Muscle layer of duodenum (tissue), 2 donors: ENCODE measurements at regions not wholly inside any gene's neighbourhood (a gene's known extent, or its start where the extent isn't known, plus 50 kb on each side); places are given as distances from the start of the nearest gene placed in this dataset.

ENCODE experiments used
- H3K27ac ChIP-seq: one replicate; pipeline ENCODE4 v1.7.0; 2013; ENCODE audit warnings: mild to moderate bottlenecking, low read length
- H3K27me3 ChIP-seq: one replicate; pipeline ENCODE4 v1.7.0; 2013; ENCODE audit warnings: low read depth, mild to moderate bottlenecking, control low read depth, low read length
- H3K36me3 ChIP-seq, 2 donors: one replicate each; pipeline ENCODE4 v1.7.0; 2013; ENCODE audit warnings: low read length in 2 of 2, control low read depth in 1 of 2, mild to moderate bottlenecking in 1 of 2; ENCODE audit not compliant: insufficient read depth in 2 of 2, control insufficient read depth in 1 of 2
- H3K4me1 ChIP-seq, 2 donors: one replicate each; pipeline ENCODE4 v1.7.0; 2013; ENCODE audit warnings: low read length in 2 of 2, mild to moderate bottlenecking in 2 of 2, control low read depth in 1 of 2, moderate library complexity in 1 of 2; ENCODE audit not compliant: insufficient read depth in 2 of 2, control insufficient read depth in 1 of 2
- H3K4me3 ChIP-seq, 2 donors: one replicate each; pipeline ENCODE4 v1.7.0; 2013; ENCODE audit warnings: low read length in 2 of 2, low read depth in 1 of 2, mild to moderate bottlenecking in 1 of 2
- H3K9me3 ChIP-seq, 2 donors: one replicate each; pipeline ENCODE4 v1.7.0; 2013; ENCODE audit warnings: low read length in 2 of 2, control low read depth in 1 of 2, mild to moderate bottlenecking in 1 of 2; ENCODE audit not compliant: control insufficient read depth in 1 of 2
- donor health status: healthy.

DNA sequence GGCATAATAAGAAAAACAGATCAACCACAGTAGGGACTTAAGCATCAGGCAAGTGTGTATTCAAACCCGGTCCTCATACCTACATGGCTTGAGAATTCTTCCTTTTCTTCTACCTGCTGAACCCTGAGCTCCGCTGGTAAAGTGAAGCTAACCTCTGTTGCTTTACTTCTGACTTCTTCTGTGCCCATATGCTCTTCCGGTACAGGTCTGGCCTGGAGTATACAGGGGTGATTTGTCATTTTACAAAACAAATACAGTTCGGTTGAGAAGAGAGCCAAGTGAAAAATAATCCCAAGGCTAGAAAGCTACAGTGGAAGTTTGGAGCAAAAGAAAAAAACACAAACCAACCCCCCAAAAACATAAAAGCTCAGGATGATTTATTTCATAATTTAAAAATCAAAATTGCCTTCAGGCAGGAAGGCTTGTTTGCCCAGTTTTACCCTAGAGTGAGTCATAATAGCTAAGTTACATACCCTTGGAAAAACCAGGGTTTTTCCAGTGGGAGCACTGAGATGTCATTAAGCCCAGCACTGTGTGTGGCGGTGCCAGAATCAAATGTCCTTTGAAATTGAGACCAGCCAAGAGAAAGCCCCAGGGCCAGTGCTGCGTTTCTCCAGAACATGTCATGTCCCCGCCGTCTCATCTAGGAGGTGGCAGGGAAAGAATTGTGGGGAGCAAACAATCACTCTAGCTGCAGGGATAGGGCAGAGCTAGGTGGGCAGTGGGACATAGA, 305.5 kb upstream of the ISX start:
- no peaks in the 10 kb centered on the region for H3K4me1 ChIP-seq
- no peak overlapping the region for H3K4me3 ChIP-seq
- H3K27me3 ChIP-seq = no peaks in the 10 kb centered on the region
- no peaks in the 10 kb centered on the region for H3K36me3 ChIP-seq
- no peak overlapping the region for H3K27ac ChIP-seq
- H3K9me3 ChIP-seq = peaks cover 0 to 4% of the 10 kb centered on the region in 2 donors

GRCh38 chr22:34761111-34761510, 304.8 kb upstream of the ISX start:
- H3K4me3 ChIP-seq = no peak overlapping the region
- H3K9me3 ChIP-seq = peaks cover 0 to 4% of the 10 kb centered on the region in 2 donors
- no peaks in the 10 kb centered on the region for H3K27me3 ChIP-seq
- H3K27ac ChIP-seq = no peak overlapping the region
- no peaks in the 10 kb centered on the region for H3K36me3 ChIP-seq
- no peaks in the 10 kb centered on the region for H3K4me1 ChIP-seq

- Histone ChIP-seq H3K4me1 (no peaks in the 10 kb centered on the region), H3K36me3 (no peaks in the 10 kb centered on the region), H3K27me3 (no peaks in the 10 kb centered on the region), H3K4me3 (no peak overlapping the region), H3K9me3 (no peaks in the 10 kb centered on the region), H3K27ac (no peak overlapping the region)
Measured at GRCh38 chr22:34763496-34763895, 302.5 kb upstream of the ISX start.

- Histone ChIP-seq H3K27ac (no peak overlapping the region), H3K4me3 (no peak overlapping the region), H3K4me1 (no peaks in the 10 kb centered on the region), H3K9me3 (no peaks in the 10 kb centered on the region), H3K36me3 (no peaks in the 10 kb centered on the region), H3K27me3 (no peaks in the 10 kb centered on the region)
Measured at GRCh38 chr22:34765115-34765514, 300.8 kb upstream of the ISX start.

GRCh38 chr22:34769361-34769760, 296.6 kb upstream of the ISX start:
- no peaks in the 10 kb centered on the region for H3K36me3 ChIP-seq
- H3K4me1 ChIP-seq = no peaks in the 10 kb centered on the region
- H3K4me3 ChIP-seq = no peak overlapping the region
- H3K9me3 ChIP-seq = no peaks in the 10 kb centered on the region
- H3K27me3 ChIP-seq = no peaks in the 10 kb centered on the region
- H3K27ac ChIP-seq = no peak overlapping the region

DNA sequence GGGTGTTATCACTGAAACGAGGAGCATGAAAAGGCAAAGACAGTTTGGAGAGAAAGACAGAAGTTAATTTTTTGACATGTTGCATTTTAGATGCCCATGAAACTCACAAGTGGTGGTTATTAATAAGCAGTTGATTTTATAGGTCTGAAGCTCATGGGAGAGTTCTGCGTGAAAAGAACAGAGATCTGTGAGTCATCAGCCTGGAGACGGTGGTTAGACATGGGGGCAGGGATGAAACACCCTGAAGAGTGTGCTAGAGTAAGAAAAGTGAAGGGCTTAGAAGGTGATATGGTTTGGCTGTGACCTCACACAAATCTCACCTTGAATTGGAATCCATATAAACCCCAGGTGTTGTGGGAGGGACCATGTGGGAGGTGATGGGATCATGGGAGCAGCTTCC, 289.1 kb upstream of the ISX start:
- Histone ChIP-seq H3K36me3 (no peaks in the 10 kb centered on the region), H3K9me3 (peaks cover 0 to 3% of the 10 kb centered on the region in 2 donors), H3K27ac (no peak overlapping the region), H3K4me1 (no peaks in the 10 kb centered on the region), H3K27me3 (no peaks in the 10 kb centered on the region), H3K4me3 (no peak overlapping the region)

DNA sequence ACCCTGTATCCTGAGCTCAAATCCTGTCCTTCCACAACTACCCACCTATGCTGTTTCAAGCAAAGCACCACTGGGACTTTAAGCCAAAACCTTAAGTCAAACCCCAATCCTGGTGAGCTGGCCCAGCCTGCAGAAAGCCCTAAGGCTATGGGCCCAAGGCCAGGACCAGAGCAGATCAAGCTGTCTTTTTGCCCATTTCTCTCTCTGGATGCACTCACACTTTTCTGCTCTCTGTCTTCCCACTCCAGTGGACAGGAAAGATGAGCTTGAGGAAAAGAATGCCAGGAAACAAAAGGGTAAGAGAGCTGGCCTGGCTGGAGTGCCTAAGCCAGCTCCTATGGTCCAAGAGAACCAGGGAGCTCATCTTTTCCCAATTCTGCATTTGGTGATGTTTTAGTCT, 284.3 kb upstream of the ISX start:
- Histone ChIP-seq H3K9me3 (peaks cover 0 to 3% of the 10 kb centered on the region in 2 donors), H3K36me3 (no peaks in the 10 kb centered on the region), H3K4me1 (no peaks in the 10 kb centered on the region), H3K4me3 (no peak overlapping the region), H3K27me3 (no peaks in the 10 kb centered on the region), H3K27ac (no peak overlapping the region)

DNA sequence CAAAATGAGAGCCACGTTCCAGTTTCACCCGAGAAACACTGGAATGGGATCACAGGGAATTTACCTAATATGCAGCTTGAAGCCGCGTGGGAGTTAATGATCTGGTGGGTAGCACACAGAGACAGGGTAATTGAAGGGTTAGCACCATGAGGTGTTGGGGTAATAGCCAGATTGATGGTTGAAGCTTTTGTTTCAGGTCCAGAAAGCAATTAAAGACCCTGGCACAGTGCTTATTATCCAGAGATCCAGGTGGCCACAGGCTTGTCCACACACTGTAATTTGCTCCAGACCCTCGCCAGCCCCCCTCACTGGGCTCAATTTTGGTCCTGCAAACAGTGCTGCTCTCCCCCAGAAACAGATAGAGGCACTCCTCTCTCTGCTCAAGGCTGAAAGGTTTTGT, 282.5 kb upstream of the ISX start:
- Histone ChIP-seq H3K27ac (no peak overlapping the region), H3K36me3 (no peaks in the 10 kb centered on the region), H3K4me1 (no peaks in the 10 kb centered on the region), H3K9me3 (no peaks in the 10 kb centered on the region), H3K27me3 (no peaks in the 10 kb centered on the region), H3K4me3 (no peak overlapping the region)

GRCh38 chr22:34784056-34784455, 281.9 kb upstream of the ISX start:
- peaks cover 0 to 2% of the 10 kb centered on the region in 2 donors for H3K9me3 ChIP-seq
- H3K4me3 ChIP-seq = no peak overlapping the region
- no peak overlapping the region for H3K27ac ChIP-seq

DNA sequence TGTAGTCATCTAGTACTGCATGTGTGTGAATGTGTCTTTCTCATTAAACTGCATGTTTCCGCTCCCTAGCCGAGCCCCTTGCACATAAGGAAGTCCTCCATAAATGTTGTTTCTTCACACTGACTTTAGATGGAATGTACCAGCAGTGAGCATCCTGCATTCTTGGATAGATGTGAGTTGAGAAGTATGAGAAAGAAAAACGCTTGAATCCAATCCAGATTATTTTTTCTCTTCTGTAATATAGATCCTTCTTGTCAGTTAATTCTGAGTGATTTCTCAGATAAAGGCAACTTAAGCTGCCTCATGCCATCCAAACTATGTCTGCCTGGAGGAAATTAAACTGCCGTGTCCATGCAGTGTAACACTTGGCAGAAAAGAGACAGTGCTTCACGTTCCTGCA, 268.1 kb upstream of the ISX start:
- no peaks in the 10 kb centered on the region for H3K27me3 ChIP-seq
- peaks cover 0 to 10% of the 10 kb centered on the region in 2 donors for H3K4me1 ChIP-seq
- H3K4me3 ChIP-seq = no peak overlapping the region
- H3K9me3 ChIP-seq = no peaks in the 10 kb centered on the region
- no peak overlapping the region for H3K27ac ChIP-seq
- H3K36me3 ChIP-seq = no peaks in the 10 kb centered on the region

More at GRCh38 chr22:34784056-34784455, 281.9 kb upstream of the ISX start:
- Histone ChIP-seq H3K4me1 (no peaks in the 10 kb centered on the region), H3K27me3 (no peaks in the 10 kb centered on the region), H3K36me3 (no peaks in the 10 kb centered on the region)

DNA sequence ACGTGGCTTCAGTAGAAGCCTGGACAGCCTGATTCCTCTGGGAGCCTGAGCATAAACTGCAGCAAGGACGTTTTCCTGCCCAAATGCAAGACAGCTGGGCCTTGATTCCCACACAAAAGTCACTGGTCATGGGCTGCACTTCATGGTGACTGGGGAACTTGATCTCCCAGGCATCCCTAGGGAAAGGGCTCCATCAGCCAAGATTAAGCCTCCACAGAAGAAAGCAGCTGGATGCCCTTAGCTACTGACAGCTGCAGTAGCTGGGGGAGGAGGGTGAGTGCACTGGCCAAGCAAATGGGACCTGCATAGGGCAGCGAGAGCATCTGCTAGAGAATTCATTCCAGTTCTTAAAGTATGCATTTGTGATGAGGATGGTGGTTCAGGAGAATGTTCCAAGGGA, 267.4 kb upstream of the ISX start:
- H3K27me3 ChIP-seq = no peaks in the 10 kb centered on the region
- no peak overlapping the region for H3K4me3 ChIP-seq
- peaks cover 0 to 10% of the 10 kb centered on the region in 2 donors for H3K4me1 ChIP-seq
- H3K9me3 ChIP-seq = no peaks in the 10 kb centered on the region
- H3K36me3 ChIP-seq = no peaks in the 10 kb centered on the region
- no peak overlapping the region for H3K27ac ChIP-seq
